ENCODE measurements at regions not wholly inside any gene's neighbourhood (a gene's known extent, or its start where the extent isn't known, plus 50 kb on each side); places are given as distances from the start of the nearest gene placed in this dataset.

GRCh38 chr5:5804478-5805233, 382.2 kb downstream of the ICE1 start:
- H3K14ac ChIP-seq (ENCODE audit: insufficient read length): no peak overlapping the region
- no peaks in the 10 kb centered on the region for H3K79me2 ChIP-seq (ENCODE audit: control insufficient read depth in 1 of 2, insufficient read depth in 2 of 2, low read length in 2 of 2)
- H2BK20ac ChIP-seq (ENCODE audit: low read length): no peak overlapping the region
- H3K4me3 ChIP-seq (ENCODE audit: extremely low read depth in 1 of 4, insufficient read depth in 2 of 4, low read depth in 3 of 4, low read length in 4 of 4): no peak overlapping the region
- H2BK15ac ChIP-seq (ENCODE audit: low read length): no peak overlapping the region
- H3K4ac ChIP-seq (replicated peaks; ENCODE audit: insufficient read length, low read depth, low read length): no peak overlapping the region
- DNase-seq (ENCODE audit: low read depth in 1 of 2, low spot score in 2 of 2) (no peak), FAIRE-seq (no peak)
- WGBS, 2 experiments (ENCODE audit: extremely low coverage in 1 of 2, insufficient coverage in 1 of 2, insufficient read length in 1 of 2, insufficient replicate concordance in 2 of 2, low coverage in 1 of 2, low lambda C conversion rate in 2 of 2, missing lambda C conversion rate in 1 of 2): 78% methylated on average over 8 of the region's 8 CpGs; no CpG with 5 or more reads in 1 of the 2 experiments
- no peaks in the 10 kb centered on the region for H3K27me3 ChIP-seq (replicated peaks in 1 of 4; ENCODE audit: control insufficient read depth in 3 of 4, extremely low read depth in 1 of 4, insufficient read depth in 3 of 4, low read length in 3 of 4)
- H4K8ac ChIP-seq (ENCODE audit: extremely low read depth, insufficient read depth, low read length): no peak overlapping the region
- no peak overlapping the region for H3K4me2 ChIP-seq (ENCODE audit: insufficient read depth in 1 of 2, low read depth in 2 of 2, low read length in 2 of 2)
- H4K5ac ChIP-seq (ENCODE audit: insufficient read length, low read depth, low read length): no peak overlapping the region
- H2BK5ac ChIP-seq (ENCODE audit: low read depth, low read length): no peak overlapping the region
- H3K4me1 ChIP-seq (replicated peaks in 1 of 4; ENCODE audit: control insufficient read depth in 3 of 4, insufficient read depth in 4 of 4, low read length in 3 of 4): no peaks in the 10 kb centered on the region
- ChIA-PET POLR2A (ENCODE audit: partially characterized antibody) (no interaction called here), CTCF (ENCODE audit: partially characterized antibody) (no interaction called here)
- H3K36me3 ChIP-seq (ENCODE audit: control insufficient read depth in 2 of 4, insufficient read depth in 4 of 4, low read length in 3 of 4): no peaks in the 10 kb centered on the region
- no peak overlapping the region for H3K18ac ChIP-seq (ENCODE audit: extremely low read depth, low read length)
- no peak overlapping the region for H4K91ac ChIP-seq (replicated peaks; ENCODE audit: insufficient read length, low read length)
- H3K23me2 ChIP-seq (ENCODE audit: low read depth, low read length): 0 out of 2 replicates have a peak, but pooled peaks cover 3% of the 10 kb centered on the region
- no peak overlapping the region for H3K9ac ChIP-seq (replicated peaks in 1 of 4; ENCODE audit: extremely low read depth in 1 of 4, low read depth in 3 of 4, low read length in 3 of 4)
- no peak overlapping the region for H2BK120ac ChIP-seq (replicated peaks; ENCODE audit: low read depth, low read length)
- H3K23ac ChIP-seq (ENCODE audit: insufficient read length): no peak overlapping the region
- no peaks in the 10 kb centered on the region for H4K20me1 ChIP-seq (replicated peaks in 1 of 2; ENCODE audit: control insufficient read depth in 1 of 2, insufficient read depth in 2 of 2, low read length in 2 of 2)
- H3K9me3 ChIP-seq (ENCODE audit: insufficient read depth in 2 of 2, low read depth in 1 of 2, low read length in 1 of 2): no peaks in the 10 kb centered on the region
- H2BK12ac ChIP-seq (ENCODE audit: low read depth, low read length): no peak overlapping the region
- H3K27ac ChIP-seq (ENCODE audit: low read depth, low read length): no peak overlapping the region
- H2AFZ ChIP-seq (ENCODE audit: low read length): no peak overlapping the region
- no peak overlapping the region for H2AK5ac ChIP-seq (ENCODE audit: low read depth, low read length)
- H3K56ac ChIP-seq (replicated peaks; ENCODE audit: insufficient read length, low read depth, low read length): no peak overlapping the region
- no peaks in the 10 kb centered on the region for H3K79me1 ChIP-seq (ENCODE audit: low read depth, low read length)
- TF ChIP-seq SP1 (IDR thresholded peaks at IDR 0.05; ENCODE audit: low read depth, low read length) (no peak), RBBP5 (IDR thresholded peaks at IDR 0.05; ENCODE audit: borderline replicate concordance, low read depth, low read length) (no peak), HDAC6 (IDR thresholded peaks at IDR 0.05; ENCODE audit: low read depth, low read length) (no peak), ASH2L (IDR thresholded peaks at IDR 0.05; ENCODE audit: low read length) (no peak), SP4 (IDR thresholded peaks at IDR 0.05; ENCODE audit: low read length) (no peak), GABPA (IDR thresholded peaks at IDR 0.05; ENCODE audit: borderline replicate concordance, insufficient read depth, low read length) (no peak), SP2 (IDR thresholded peaks at IDR 0.05; ENCODE audit: low read length) (no peak), KDM5A (IDR thresholded peaks at IDR 0.05; ENCODE audit: low read length) (no peak), SIX5 (IDR thresholded peaks at IDR 0.05; ENCODE audit: low read depth, low read length) (no peak), NANOG (IDR thresholded peaks at IDR 0.05; ENCODE audit: insufficient read depth, low read depth, low read length, poor library complexity, severe bottlenecking) (no peak), TBP (IDR thresholded peaks at IDR 0.05; ENCODE audit: low read depth, low read length) (no peak), SIRT6 (IDR thresholded peaks at IDR 0.05; ENCODE audit: low read length) (no peak), E2F6 (IDR thresholded peaks at IDR 0.05) (no peak)
- TF ChIP-seq, protein P1, sequence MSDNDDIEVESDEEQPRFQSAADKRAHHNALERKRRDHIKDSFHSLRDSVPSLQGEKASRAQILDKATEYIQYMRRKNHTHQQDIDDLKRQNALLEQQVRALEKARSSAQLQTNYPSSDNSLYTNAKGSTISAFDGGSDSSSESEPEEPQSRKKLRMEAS (IDR thresholded peaks at IDR 0.05): no peak

All from H1 (cell line).